AG09309 (cell line): ENCODE measurements at regions not wholly inside any gene's neighbourhood (a gene's known extent, or its start where the extent isn't known, plus 50 kb on each side); places are given as distances from the start of the nearest gene placed in this dataset.

Source experiments
- DNase-seq: peaks from one replicate; pipeline ENCODE4 v3.0.0-alpha.2; 2010; ENCODE audit warnings: low read depth
- H3K4me3 ChIP-seq: 2 replicates; pipeline ENCODE4 v1.5.1; 2011; ENCODE audit warnings: mild to moderate bottlenecking, low read depth, low read length, moderate library complexity; ENCODE audit not compliant: control insufficient read depth
- TF ChIP-seq, protein P1 (sequence below): IDR thresholded peaks from 2 replicates; pipeline ENCODE4 v1.5.1; 2011; ENCODE audit warnings: mild to moderate bottlenecking, low read depth, low read length, inconsistent platforms; ENCODE audit not compliant: insufficient read depth, control insufficient read depth; ENCODE audit errors: missing control alignments

DNA sequence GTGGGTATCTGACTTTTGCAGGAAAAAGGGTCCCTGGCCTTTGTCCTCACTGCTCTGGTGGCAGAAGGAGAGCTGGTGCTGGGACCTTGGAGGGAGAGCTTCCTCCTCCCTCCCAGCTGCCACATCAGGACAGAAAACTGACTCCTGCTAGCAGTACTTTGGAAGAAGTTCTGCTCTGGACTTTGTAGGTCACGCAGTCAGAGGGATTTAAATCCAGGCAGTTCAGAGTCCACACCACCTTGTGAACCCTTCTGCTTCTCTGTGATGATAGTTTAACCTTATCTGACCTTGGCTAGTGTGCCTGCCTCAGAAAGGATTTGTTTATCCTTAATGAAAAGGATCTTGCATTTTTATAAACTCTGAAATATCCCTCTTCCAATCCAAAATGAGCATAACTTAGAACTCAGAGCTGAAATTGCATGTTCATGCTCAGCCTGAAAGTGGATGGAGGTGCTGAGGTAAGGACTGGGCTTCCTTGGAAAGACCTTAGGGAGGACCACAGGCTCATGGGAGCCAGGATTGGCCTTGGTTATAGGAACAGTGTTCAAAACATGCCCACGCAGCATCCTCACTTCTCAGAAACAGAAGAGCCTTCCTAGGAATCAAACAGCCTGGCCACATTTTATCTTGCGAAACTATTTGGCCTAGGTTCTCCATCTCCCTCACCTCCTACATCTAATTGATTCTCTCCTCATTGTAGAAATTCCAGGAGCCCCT is 123.9 kb upstream of the SASH1 start:
- no peak overlapping the region for H3K4me3 ChIP-seq
- TF ChIP-seq, protein P1, sequence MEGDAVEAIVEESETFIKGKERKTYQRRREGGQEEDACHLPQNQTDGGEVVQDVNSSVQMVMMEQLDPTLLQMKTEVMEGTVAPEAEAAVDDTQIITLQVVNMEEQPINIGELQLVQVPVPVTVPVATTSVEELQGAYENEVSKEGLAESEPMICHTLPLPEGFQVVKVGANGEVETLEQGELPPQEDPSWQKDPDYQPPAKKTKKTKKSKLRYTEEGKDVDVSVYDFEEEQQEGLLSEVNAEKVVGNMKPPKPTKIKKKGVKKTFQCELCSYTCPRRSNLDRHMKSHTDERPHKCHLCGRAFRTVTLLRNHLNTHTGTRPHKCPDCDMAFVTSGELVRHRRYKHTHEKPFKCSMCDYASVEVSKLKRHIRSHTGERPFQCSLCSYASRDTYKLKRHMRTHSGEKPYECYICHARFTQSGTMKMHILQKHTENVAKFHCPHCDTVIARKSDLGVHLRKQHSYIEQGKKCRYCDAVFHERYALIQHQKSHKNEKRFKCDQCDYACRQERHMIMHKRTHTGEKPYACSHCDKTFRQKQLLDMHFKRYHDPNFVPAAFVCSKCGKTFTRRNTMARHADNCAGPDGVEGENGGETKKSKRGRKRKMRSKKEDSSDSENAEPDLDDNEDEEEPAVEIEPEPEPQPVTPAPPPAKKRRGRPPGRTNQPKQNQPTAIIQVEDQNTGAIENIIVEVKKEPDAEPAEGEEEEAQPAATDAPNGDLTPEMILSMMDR, result no peak
- no peak for DNase-seq

DNA sequence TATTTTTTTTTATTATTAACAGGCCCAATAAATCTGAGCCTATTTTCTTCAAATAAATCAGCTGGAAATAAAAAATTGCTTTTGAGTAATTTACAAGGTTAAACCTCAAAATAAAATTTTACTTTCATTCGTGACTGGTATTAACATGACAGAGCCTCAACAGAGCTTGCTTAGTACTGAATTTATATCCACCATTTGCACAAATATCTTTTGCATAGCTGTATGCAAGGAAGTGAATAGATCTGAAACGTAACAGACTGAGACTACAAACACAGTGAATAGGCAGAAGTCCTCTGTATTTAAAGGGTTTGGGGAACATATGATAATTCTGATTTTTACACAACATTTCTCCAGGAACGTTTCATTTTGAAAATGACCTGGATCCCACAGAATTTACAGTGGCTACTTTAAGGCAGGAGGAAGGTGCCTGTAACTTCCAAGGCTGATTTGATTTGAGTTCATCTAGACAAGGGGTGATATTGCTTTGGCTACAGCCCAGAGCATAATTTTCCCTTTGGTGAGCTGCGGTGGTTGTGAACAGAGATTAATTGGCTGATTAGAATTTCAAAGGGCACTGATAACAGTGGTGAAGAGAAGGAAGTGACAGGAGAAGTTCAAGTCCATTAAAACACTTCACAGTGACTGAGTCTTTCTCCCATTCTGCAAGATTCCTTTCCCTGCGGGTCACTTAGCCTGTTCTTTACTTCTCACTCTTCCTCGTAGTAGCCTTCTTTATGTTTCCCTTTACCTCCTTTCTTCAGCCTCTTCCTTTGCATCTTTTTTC is 121.2 kb upstream of the SASH1 start:
- no peak overlapping the region for H3K4me3 ChIP-seq
- no peak for DNase-seq
- TF ChIP-seq, protein P1, result no peak

DNA sequence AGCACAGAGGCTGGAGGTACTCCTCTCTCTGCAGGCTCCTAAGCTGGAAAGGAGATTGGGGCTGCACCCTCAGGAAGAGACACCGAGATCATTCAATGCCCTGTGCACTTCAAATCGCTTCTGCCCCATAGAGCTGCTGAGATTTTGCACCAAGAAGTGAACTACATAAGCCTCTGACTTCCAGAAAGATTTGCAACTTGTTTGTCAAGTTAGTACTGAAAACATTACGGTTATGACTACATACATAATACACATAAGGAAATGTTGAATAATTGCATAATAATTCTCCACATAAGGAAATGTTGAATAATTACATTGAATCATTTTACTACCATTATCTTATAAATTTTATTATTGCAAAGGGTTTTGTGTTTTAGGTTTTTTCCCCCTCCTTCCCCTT is 120.3 kb upstream of the SASH1 start:
- TF ChIP-seq, protein P1, result no peak
- no peak overlapping the region for H3K4me3 ChIP-seq
- no peak for DNase-seq

DNA sequence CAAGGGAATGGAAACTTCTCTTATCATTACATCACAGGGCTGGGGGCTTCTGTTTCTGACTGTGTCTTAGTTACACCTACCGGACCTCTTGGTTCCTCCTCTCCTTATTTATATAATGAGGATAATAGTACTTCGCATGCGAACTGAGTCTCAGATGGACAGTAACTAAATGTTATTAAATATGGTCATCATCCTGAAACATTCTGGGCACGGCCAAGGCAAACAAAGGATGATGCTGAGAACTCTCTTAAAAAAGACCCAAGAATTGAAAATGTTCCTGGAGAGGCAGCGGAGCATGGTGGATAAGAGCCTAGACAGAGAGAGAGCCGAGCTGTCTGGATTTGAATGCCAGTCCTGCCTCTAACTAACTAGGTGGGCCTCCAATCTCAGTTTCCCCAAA is 119.8 kb upstream of the SASH1 start:
- no peak for DNase-seq
- TF ChIP-seq, protein P1, result no peak
- no peak overlapping the region for H3K4me3 ChIP-seq

DNA sequence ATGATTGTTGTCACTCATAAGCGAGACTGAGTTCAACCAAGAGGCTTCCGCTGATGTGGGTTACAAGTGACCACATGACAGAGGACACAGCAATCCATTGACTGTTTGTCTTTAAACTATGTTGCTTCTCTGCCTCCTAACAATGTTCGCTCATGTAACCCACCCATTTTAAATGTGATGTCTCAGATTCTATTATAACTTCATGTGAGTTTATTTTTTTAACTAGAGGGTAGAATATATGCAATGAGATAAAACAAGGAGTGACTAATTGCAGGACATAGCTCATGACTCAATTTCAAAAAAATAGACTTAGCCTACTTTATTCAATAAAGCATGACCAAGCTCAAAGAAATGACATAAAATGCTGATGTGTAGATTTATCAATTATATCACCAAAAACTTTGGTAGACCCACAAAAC is 119.2 kb upstream of the SASH1 start:
- DNase-seq, result no peak
- TF ChIP-seq, protein P1, result no peak
- no peak overlapping the region for H3K4me3 ChIP-seq

DNA sequence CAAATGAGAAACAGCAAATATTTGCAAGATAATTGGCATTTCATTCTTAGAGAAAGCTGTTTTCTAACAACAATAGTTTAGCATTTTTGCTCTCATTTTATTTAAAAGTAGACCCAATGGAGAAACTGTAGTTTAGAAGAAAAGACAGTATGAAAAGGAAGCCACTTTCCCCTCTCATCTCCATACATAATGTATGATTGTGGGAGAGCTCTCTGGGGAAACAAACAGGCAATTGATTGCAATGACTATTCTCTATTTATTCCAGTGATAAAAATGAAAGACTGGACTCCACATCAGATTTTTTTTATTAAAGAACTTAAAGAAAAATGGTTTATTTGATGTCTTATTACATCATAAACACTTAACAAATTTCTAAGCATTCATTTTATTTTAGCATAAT is 116.8 kb upstream of the SASH1 start:
- no peak overlapping the region for H3K4me3 ChIP-seq
- TF ChIP-seq, protein P1, result no peak
- DNase-seq, result no peak

DNA sequence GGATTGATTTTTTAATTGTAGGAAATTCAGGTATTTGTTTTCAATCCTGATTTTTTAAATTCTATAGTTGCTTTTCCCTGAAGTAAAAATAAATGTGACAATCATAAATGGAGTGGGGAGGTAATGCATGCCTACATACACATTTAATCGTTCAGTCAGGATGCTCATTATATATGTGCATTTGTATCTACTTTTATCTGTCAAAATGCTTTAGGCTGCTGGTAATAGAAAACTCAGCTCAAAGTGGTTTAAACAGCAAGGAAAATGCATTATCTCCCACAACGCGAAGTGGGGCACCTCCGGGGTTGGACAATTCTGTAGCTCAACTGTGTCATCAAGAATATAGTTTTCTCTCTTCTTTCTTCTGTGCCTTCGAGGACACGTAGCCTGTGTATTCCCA is 116.4 kb upstream of the SASH1 start:
- TF ChIP-seq, protein P1, result no peak

More for the DNA sequence above, 116.4 kb upstream of the SASH1 start:
- DNase-seq, result no peak
- no peak overlapping the region for H3K4me3 ChIP-seq
